ENCODE measurements at regions not wholly inside any gene's neighbourhood (a gene's known extent, or its start where the extent isn't known, plus 50 kb on each side); places are given as distances from the start of the nearest gene placed in this dataset.
"Not testable (repeated sequence)": the region's sequence is repeated elsewhere in the genome, so short reads cannot be mapped to it uniquely, and the experiment has no call there.

- H3K4me3 ChIP-seq (ENCODE audit: insufficient read length, low read depth), result no peak overlapping the region
- no peak for DNase-seq (ENCODE audit: low read depth, low spot score)
- no peak for TF ChIP-seq YY1 (IDR thresholded peaks at IDR 0.05; ENCODE audit: insufficient read depth, insufficient read length)
- TF ChIP-seq SUZ12 (IDR thresholded peaks at IDR 0.05; ENCODE audit: extremely low read depth, insufficient read depth, insufficient read length), result no peak
- TF ChIP-seq ZNF274 (IDR thresholded peaks at IDR 0.05; ENCODE audit: low read depth, low read length), result no peak
These were observed 249.7 kb upstream of the C16orf82 start for GRCh38 chr16:26816885-26817571.

GRCh38 chr16:26818393-26818792, 248.3 kb upstream of the C16orf82 start:
- H3K4me1 ChIP-seq (ENCODE audit: insufficient read depth, insufficient read length), result peaks cover 5% of the 10 kb centered on the region
- H3K36me3 ChIP-seq (ENCODE audit: insufficient read depth, insufficient read length, low read length), result no peaks in the 10 kb centered on the region
- H3K9ac ChIP-seq (ENCODE audit: insufficient read length, low read depth), result no peak overlapping the region
- H3K4me3 ChIP-seq (ENCODE audit: insufficient read length, low read depth), result no peak overlapping the region
- TF ChIP-seq ZNF274 (IDR thresholded peaks at IDR 0.05; ENCODE audit: low read depth, low read length) (no peak), SUZ12 (IDR thresholded peaks at IDR 0.05; ENCODE audit: extremely low read depth, insufficient read depth, insufficient read length) (no peak)
- no peak for DNase-seq (ENCODE audit: low read depth, low spot score)
- no peaks in the 10 kb centered on the region; the same call in 1 of the 2 replicates for H3K9me3 ChIP-seq (ENCODE audit: insufficient read depth, low read length)
- no peaks in the 10 kb centered on the region for H3K27me3 ChIP-seq (ENCODE audit: insufficient read depth, insufficient read length)

More at GRCh38 chr16:26816885-26817571, 249.7 kb upstream of the C16orf82 start:
- Histone ChIP-seq H3K9me3 (ENCODE audit: insufficient read depth, low read length) (no peaks in the 10 kb centered on the region; the same call in 1 of the 2 replicates), H3K9ac (ENCODE audit: insufficient read length, low read depth) (no peak overlapping the region), H3K27me3 (ENCODE audit: insufficient read depth, insufficient read length) (no peaks in the 10 kb centered on the region), H3K4me1 (ENCODE audit: insufficient read depth, insufficient read length) (peaks cover 5% of the 10 kb centered on the region), H3K36me3 (ENCODE audit: insufficient read depth, insufficient read length, low read length) (no peaks in the 10 kb centered on the region)

- TF ChIP-seq SUZ12 (IDR thresholded peaks at IDR 0.05; ENCODE audit: extremely low read depth, insufficient read depth, insufficient read length) (no peak), ZNF274 (IDR thresholded peaks at IDR 0.05; ENCODE audit: low read depth, low read length) (no peak), YY1 (IDR thresholded peaks at IDR 0.05; ENCODE audit: insufficient read depth, insufficient read length) (no peak)
- no peaks in the 10 kb centered on the region for H3K9me3 ChIP-seq (ENCODE audit: insufficient read depth, low read length)
- H3K36me3 ChIP-seq (ENCODE audit: insufficient read depth, insufficient read length, low read length), result no peaks in the 10 kb centered on the region
- no peaks in the 10 kb centered on the region for H3K27me3 ChIP-seq (ENCODE audit: insufficient read depth, insufficient read length)
- no peak for DNase-seq (ENCODE audit: low read depth, low spot score)
- no peak overlapping the region for H3K4me3 ChIP-seq (ENCODE audit: insufficient read length, low read depth)
- no peak overlapping the region for H3K9ac ChIP-seq (ENCODE audit: insufficient read length, low read depth)
- H3K4me1 ChIP-seq (ENCODE audit: insufficient read depth, insufficient read length), result no peaks in the 10 kb centered on the region
These were observed 242.3 kb upstream of the C16orf82 start for GRCh38 chr16:26824469-26824868.

GRCh38 chr16:26826500-26826899, 240.2 kb upstream of the C16orf82 start:
- no peaks in the 10 kb centered on the region for H3K4me1 ChIP-seq (ENCODE audit: insufficient read depth, insufficient read length)
- H3K9me3 ChIP-seq (ENCODE audit: insufficient read depth, low read length), result no peaks in the 10 kb centered on the region
- no peak overlapping the region for H3K4me3 ChIP-seq (ENCODE audit: insufficient read length, low read depth)
- no peak for DNase-seq (ENCODE audit: low read depth, low spot score)
- no peaks in the 10 kb centered on the region for H3K27me3 ChIP-seq (ENCODE audit: insufficient read depth, insufficient read length)
- no peak for TF ChIP-seq YY1 (IDR thresholded peaks at IDR 0.05; ENCODE audit: insufficient read depth, insufficient read length)
- TF ChIP-seq SUZ12 (IDR thresholded peaks at IDR 0.05; ENCODE audit: extremely low read depth, insufficient read depth, insufficient read length), result no peak
- TF ChIP-seq ZNF274 (IDR thresholded peaks at IDR 0.05; ENCODE audit: low read depth, low read length), result no peak
- H3K36me3 ChIP-seq (ENCODE audit: insufficient read depth, insufficient read length, low read length), result no peaks in the 10 kb centered on the region
- no peak overlapping the region for H3K9ac ChIP-seq (ENCODE audit: insufficient read length, low read depth)

- no peaks in the 10 kb centered on the region for H3K4me1 ChIP-seq (ENCODE audit: insufficient read depth, insufficient read length)
- no peak overlapping the region for H3K9ac ChIP-seq (ENCODE audit: insufficient read length, low read depth)
- H3K27me3 ChIP-seq (ENCODE audit: insufficient read depth, insufficient read length), result no peaks in the 10 kb centered on the region
- no peak for DNase-seq (ENCODE audit: low read depth, low spot score)
- H3K4me3 ChIP-seq (ENCODE audit: insufficient read length, low read depth), result no peak overlapping the region
- no peak for TF ChIP-seq YY1 (IDR thresholded peaks at IDR 0.05; ENCODE audit: insufficient read depth, insufficient read length)
- no peak for TF ChIP-seq ZNF274 (IDR thresholded peaks at IDR 0.05; ENCODE audit: low read depth, low read length)
- TF ChIP-seq SUZ12 (IDR thresholded peaks at IDR 0.05; ENCODE audit: extremely low read depth, insufficient read depth, insufficient read length), result no peak
- no peaks in the 10 kb centered on the region for H3K36me3 ChIP-seq (ENCODE audit: insufficient read depth, insufficient read length, low read length)
- H3K9me3 ChIP-seq (ENCODE audit: insufficient read depth, low read length), result no peaks in the 10 kb centered on the region
These were observed 239.3 kb upstream of the C16orf82 start for GRCh38 chr16:26827386-26827785.

GRCh38 chr16:26830428-26831127, 236.1 kb upstream of the C16orf82 start:
- no peak overlapping the region for H3K9ac ChIP-seq (ENCODE audit: insufficient read length, low read depth)
- no peaks in the 10 kb centered on the region for H3K36me3 ChIP-seq (ENCODE audit: insufficient read depth, insufficient read length, low read length)
- H3K4me1 ChIP-seq (ENCODE audit: insufficient read depth, insufficient read length), result no peaks in the 10 kb centered on the region
- no peak for DNase-seq (ENCODE audit: low read depth, low spot score)
- H3K4me3 ChIP-seq (ENCODE audit: insufficient read length, low read depth), result no peak overlapping the region
- 0 out of 2 replicates have a peak, but pooled peaks cover 5% of the 10 kb centered on the region for H3K9me3 ChIP-seq (ENCODE audit: insufficient read depth, low read length)
- no peaks in the 10 kb centered on the region for H3K27me3 ChIP-seq (ENCODE audit: insufficient read depth, insufficient read length)
- no peak for TF ChIP-seq SUZ12 (IDR thresholded peaks at IDR 0.05; ENCODE audit: extremely low read depth, insufficient read depth, insufficient read length)
- TF ChIP-seq ZNF274 (IDR thresholded peaks at IDR 0.05; ENCODE audit: low read depth, low read length), result no peak
- TF ChIP-seq YY1 (IDR thresholded peaks at IDR 0.05; ENCODE audit: insufficient read depth, insufficient read length), result no peak

- H3K4me1 ChIP-seq (ENCODE audit: insufficient read depth, insufficient read length); H3K36me3 ChIP-seq (ENCODE audit: insufficient read depth, insufficient read length, low read length); H3K27me3 ChIP-seq (ENCODE audit: insufficient read depth, insufficient read length); H3K4me3 ChIP-seq (ENCODE audit: insufficient read length, low read depth); DNase-seq (ENCODE audit: low read depth, low spot score); H3K9ac ChIP-seq (ENCODE audit: insufficient read length, low read depth): not testable (repeated sequence)
- peaks cover 17% of the 10 kb centered on the region for H3K9me3 ChIP-seq (ENCODE audit: insufficient read depth, low read length)
These were observed 230.6 kb upstream of the C16orf82 start for GRCh38 chr16:26836114-26836513.

Measured in NT2/D1 (cell line).